CD4-positive, alpha-beta T cell treated with Interleukin-17A for 1 hour (primary cell): ENCODE measurements at regions not wholly inside any gene's neighbourhood (a gene's known extent, or its start where the extent isn't known, plus 50 kb on each side); places are given as distances from the start of the nearest gene placed in this dataset.
"Not testable (repeated sequence)": the region's sequence is repeated elsewhere in the genome, so short reads cannot be mapped to it uniquely, and the experiment has no call there.

Experiments
- DNase-seq: peaks from one replicate; pipeline ENCODE4 v3.0.0-alpha.2; 2020

DNA sequence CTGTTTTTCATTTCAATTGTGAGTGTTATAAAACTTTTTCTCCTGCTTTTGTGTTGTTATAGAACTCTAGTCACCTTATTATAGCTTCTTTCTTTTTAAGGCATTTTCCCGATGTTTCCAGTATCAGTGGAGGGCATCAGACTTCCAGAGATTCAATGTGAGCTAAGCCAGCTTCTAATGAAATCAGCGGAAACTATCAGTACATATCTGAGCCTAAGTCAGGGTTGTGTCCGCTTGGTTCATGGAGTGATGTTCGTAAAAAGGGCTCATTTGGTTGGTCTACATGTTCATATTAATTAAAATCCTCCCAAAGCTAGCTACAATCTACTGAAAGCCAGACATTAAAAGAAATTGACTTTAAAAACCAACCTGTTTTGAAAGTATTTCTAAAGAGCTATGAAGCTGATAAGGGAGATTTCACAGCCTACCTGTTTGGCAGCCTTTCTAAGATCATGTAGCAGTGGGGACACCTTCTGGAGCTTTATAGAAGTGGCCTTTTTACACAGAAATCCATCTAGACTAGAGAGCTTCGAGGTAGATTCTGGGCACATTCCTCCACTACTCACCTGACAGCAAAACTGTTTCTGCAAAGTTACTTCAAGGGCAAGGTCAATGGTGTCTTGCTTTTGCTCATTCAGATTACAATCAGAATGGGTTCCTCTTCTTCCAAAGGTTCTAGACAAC is 227.1 kb upstream of the NBPF12 start:
- DNase-seq: peak; percentile 39

DNA sequence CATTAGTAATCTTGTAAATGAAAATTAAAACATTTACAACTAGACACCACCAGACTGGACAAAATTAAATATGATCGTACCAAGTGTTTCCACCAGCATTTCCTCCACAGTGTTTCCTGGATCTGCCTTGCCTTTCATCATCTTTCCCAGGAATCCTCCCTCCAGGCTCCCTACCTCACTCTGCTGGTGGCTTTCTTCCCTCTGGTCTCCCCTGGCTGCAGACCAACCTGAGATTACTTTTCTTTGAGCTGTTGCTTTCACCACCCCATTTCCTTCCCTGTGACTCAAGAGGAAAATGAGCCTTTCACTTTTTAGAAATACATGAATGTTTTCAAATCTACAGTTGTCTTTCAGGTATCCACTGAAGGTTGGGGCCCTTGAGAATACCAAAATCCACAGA is 228.8 kb upstream of the NBPF12 start:
- DNase-seq: not testable (repeated sequence)

DNA sequence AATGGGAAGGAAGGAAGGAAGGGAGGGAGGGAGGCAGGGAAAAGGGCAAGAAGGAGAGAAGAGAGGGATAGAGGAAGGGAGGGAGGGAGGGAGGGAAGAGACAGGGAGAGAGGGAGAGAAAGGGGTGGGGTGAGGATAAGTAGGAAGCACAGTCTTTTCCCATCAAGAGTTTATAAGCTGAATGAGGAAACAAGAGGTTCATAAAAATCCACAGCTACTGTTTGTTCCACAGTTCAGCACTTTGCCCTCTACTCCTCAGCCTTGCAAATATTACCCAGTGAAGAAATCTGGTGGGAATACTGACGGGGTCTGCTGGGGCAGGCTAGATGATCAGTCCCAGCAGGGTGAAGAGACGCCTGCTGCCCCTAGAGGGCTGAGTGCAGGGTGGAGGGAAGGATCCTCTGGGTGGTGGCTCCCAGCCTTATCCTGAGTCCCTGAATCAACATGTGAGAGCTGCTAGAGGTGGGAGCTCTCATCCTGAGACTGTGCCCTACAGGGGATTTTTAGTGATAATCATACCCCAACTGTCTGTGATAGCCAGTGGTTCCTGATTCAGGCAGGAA is 233.9 kb upstream of the NBPF12 start:
- not testable (repeated sequence) for DNase-seq

DNA sequence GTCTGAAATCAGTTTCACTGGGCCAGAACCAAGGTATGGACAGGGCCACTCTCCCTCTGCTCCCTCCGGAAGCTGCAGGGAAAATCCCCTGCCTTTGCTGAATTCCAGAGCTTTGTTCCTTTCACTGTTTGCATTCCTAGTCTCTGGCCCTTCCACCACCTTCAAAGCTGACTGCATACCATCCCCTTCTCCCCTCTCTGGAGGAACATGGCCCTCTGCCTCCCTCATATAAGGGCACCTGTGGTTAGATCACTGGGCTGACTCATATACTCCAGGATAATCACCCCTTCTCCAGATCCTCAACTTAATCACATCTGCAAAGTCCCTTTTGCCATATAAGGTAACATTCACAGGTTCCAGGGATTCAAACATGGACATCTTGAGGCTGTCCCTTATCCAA is 236.8 kb upstream of the NBPF12 start:
- not testable (repeated sequence) for DNase-seq

DNA sequence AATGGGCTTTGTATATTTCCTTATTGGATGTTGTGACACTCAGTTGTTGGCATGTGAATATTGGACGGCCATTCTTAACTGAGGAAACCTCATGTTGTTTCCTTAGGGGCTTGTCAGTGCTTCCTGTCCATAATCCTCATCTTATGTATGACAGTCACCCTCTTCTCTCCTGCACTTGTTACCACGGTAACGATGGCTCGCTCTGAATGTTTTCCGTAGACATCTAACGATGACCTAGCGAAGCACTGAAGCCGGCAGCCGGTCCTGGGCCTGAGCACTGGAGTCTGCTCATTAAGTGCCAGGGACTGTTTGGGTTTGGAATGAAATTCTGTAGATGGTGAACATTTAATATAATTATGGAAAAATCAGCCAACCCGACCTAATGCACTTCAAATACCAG is 242.7 kb upstream of the NBPF12 start:
- DNase-seq: not testable (repeated sequence)

DNA sequence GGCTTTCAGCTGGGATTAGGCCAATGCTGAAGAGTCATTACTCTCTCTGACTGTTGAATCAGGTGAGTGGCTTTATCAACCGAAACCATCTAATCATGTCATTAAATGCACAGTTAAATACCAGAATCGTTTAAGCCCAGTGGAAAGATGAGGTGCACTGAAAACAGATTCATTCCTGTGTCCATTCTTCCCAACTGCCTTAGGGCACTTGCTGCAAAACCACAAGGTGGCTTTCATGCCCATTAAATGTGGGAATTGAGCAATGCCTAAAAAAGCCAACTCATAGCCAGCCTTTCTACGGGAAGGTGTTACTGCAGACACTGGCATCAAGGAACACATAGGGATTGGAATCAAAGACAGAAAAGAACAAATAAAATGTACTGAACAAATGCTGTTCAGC is 246.3 kb upstream of the NBPF12 start:
- DNase-seq: not testable (repeated sequence)

DNA sequence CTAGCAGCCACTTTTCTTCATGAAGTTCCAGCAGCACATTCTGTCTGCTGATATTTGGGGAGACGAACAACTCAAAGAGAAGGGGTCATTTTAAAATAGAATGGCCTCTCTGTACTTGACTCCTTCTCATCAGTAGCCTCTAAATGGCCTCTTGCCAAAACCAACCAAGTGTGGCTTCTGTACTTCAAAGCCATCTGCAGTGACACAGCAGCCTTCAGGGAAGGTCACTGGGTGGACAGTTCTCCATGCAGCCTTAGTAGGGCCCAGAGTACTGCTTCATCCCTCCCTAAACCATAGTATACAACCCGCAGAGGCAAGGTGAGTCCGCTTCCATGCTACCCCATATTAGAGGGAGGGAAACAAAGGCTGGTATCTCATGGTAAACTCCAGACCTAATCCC is 249.2 kb upstream of the NBPF12 start:
- not testable (repeated sequence) for DNase-seq

DNA sequence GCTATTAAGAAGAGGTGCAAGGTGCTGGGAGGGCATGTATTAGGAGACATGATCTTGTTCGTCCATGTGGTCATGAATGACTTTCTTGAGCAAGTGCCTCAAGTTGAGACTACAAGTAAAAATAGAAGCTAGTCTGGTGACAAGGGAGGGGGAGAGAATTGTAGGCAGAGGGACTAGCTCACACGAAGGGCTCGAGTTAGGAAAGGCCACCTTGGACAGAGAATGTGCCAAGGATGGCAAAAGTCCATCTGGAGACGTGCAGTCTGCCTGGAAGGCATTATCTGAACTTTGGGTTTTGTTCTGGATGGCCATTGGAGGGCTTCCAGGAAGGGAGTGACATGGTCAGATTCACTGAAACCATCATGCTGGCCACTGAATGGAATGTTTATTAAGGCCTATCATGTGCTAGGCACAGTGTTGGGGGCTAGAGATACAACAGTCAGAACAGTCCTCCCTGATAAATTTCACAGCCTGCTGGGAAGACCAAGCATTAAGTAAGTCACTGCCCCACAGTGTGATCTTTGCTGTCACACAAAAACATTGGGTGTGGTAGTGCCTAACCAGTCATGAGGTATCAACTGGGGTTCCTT is 251.3 kb upstream of the NBPF12 start:
- DNase-seq: not testable (repeated sequence)

DNA sequence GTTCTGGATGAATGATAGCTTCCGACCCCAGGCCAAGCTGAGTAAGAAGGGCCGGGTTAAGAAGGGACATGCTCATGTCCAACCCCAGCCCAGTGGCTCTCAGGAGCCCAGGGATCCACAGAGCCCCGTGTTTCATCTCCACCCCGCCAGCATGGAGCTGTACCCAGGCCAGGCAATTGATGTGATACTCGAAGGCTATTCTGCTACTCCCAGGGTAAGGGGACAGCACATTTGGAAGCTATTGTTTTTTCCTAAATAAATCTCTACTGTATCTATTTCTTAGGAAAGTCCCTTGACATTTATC is 255.0 kb upstream of the NBPF12 start:
- DNase-seq: not testable (repeated sequence)

DNA sequence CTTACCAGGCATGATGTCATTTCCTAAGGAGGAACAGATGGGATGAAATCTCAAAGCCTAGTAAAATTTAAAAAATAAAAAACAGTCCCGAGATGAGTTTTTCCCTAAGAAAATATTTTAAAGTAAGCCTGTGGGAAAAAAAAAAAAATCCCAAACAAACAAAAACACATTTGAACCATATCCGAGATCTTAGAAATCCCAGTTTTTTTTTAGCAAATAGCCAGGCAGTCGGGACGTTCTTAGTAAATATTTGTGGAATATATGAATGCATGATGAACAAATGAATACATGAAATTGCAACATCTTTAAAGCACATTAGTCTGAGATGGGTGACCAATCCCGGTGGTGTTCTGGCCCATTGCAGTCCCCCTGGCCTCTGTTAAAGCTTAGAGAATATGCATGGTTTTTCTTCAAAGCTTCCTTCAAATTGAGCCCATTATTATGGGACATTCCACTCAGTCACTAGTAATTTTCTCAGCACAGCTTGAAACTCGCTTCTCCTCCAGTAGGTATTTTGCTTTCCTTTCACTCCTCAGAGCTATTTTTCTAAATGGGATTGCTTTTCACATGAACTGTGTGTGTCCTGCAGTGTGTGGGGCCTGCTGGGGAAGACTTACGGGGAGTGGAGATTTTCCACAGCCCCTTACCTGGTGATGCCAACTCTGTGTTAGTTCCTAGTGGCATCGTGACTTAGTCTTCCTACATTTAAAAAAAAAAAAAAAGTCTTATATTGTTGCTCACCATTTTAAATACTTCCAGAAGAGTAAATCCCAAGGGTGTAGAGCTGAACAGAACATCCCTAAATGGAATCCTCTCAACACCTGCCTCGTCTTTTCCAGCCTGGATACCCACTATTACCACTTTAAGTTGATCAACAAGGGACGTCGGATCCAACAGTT is 255.6 kb upstream of the NBPF12 start:
- DNase-seq: not testable (repeated sequence)

DNA sequence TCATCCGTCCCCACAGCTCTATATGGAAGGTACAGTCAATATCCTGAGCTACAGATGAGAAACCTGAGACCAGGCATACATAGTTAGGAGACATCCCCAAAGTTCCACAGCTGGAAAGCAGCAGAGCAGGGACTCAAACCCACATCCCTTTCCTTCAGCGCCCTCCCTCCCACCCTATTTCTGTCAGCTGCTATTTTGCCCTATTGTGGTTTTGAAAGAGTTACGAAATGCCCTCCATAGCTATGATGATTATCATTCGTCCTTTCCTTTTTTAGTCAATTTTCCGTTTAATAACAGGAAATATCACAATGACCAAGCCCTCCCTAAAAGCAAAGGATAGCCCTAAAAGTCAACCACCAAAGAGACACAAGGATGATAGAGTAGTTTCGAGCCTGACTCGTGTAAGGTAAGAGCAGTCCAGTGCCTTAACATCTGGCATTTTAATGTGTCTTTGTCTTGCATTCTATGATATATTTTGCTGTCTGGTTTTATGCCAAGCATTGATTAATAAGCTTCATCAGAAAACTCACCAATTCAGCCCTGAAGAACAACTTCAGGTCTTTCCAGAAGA is 264.3 kb upstream of the NBPF12 start:
- DNase-seq: not testable (repeated sequence)

DNA sequence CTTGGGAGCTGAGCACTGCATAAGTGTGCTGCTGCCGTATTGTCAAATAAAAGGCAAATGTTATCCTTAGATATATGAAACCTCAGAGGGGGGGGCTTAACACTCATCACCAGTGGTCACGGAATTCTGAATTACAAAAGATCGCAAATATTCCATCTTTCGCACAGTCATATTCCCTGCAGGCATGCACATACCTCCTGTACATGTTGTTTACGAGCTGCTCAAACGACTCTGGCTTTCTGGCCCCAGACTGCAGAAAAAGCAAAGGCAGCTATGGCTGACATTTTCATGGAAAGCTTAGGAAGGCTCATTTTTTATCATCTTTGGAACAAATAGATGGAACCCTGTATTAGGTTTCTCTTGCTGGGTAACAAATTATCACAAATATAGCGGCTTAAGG is 265.5 kb upstream of the NBPF12 start:
- DNase-seq: not testable (repeated sequence)

DNA sequence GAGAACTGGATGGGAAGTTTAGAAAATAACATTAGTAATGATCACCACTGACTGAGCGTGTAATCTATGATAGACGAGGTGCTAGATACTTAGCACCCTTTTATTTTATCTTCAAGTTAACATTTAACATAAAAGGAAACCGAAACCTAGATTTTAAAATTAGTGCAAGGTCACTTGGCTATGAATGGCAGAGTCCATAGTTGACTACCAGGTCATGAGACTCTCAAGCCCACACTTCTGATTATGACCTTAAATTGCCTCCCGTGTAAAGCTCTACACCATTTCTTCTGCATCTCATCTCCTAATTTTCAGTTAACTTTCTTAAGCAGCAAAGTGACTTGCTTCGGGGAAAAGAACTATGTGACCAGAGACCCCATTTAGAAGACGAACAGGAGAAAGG is 266.5 kb upstream of the NBPF12 start:
- DNase-seq: not testable (repeated sequence)

DNA sequence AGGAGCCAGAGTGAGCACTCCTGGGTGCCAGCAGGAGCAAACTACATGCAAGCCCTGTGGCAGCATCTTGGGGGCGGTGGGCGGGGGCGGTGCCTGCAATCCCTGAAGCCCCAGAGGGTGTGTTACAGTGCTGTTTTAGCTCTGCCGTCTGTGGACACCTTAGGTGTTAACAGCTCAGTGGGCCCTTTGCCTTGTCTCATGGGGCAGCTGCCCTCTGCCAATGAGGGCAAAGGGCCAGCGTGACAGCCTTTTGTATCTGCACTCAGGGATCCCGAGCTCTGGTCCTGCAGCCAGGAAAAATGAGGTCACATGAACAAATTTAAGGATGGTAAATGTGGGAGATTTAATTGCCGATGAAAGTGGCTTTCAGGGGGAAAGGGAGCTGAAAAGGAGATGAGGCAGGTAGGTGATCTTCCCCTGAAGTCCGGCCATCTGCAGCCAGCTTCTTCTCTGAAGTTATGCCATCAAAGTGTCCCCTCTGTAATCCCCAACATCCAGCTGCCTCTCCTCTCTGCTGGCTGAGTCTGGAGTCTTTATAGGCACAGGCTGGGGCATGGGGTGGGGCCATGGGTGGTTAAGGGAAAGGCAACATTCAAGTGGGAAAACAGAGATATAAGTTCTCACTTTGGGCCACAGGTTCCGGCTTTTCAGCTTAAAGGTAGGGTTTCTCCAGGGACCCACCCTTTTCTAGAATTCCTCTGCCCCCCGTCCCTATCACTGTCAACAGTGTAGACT is 267.1 kb upstream of the NBPF12 start:
- DNase-seq: not testable (repeated sequence)

DNA sequence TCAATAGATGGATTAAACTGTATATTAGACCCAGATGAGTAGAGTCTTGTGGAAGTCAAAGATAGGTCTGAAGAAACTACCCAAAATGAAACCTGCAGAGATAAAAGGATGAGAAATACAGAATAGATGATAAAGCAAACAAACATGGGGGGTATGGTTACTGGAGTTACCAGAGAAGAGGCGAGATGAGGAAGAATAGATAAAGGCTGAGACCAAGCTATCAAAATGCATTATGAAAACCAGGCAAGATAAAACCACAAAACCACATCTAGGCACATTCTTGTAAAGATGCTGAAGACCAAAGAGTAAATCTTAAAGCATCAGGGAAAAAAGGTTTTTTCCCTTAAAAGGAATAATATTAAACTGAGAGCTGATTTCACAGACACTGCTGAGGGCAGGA is 271.8 kb upstream of the NBPF12 start:
- not testable (repeated sequence) for DNase-seq

DNA sequence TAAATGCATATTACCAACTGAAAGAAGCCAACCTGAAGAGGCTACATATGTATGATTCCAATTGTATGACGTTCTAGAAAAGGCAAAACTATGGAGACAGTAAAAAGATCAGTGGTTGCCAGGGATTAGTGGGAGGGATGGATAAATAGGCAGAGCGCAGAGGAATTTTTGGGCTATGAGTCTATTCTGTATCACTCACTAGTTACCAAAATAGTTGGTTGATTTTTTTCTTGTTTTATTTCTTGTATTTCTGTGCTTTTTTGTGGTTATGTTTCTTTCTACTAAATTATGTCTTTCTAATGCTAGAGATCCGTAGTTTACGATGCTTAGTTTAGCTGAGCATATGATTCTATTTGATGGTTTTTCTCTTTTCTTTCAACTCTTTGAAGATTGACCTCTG is 277.9 kb upstream of the NBPF12 start:
- not testable (repeated sequence) for DNase-seq

DNA sequence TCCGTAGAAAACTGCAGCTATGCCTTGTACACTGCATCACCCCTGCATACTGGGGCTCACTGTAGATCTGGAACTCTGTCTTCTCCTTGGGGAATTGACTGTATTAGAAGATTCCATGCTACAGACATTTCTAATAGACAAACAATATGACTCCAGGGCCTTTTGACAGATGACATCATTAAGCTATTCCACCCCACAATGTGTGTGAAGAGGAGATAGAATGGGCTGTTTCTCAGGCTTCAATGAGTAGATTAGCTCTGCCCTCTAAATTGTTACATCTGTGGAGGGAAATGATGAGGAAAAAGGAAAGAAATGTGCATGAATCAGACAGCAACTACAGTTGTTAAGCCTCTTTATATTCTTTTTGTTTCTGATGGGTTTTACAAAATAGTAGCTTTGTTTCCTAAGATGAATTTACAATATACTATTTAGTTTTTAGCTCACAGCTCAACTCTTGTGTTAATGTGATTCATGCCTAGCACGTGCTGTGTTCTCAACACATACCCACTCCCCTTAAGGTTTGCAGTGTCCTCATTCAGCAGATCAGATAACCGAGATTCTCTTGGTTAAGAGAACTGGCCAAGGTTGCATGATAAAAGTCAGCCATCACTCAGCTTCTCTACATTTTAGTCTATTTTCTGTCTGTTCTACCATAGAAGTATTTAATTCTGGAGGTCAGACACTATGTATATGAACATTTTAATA is 281.6 kb upstream of the NBPF12 start:
- DNase-seq: not testable (repeated sequence)

DNA sequence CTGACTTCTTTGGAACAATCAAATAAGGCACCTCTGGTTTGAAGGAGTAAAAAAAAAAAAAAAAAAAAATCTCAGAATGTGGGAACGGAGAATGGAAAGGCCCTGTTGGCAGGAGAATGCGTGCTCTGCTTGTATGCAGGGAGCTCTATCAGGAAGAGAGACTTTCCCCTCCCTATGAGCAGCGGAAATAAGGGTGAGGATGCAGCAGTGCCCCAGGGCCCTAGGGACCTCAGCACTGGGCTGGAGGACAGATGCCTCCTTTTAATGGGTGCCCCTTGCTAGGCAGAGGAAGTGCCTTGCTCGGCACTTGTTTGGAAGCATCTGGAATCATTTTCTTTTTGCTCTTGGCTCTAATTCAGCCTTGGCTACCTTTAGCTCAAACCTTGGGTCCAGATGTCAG is 283.4 kb upstream of the NBPF12 start:
- not testable (repeated sequence) for DNase-seq

DNA sequence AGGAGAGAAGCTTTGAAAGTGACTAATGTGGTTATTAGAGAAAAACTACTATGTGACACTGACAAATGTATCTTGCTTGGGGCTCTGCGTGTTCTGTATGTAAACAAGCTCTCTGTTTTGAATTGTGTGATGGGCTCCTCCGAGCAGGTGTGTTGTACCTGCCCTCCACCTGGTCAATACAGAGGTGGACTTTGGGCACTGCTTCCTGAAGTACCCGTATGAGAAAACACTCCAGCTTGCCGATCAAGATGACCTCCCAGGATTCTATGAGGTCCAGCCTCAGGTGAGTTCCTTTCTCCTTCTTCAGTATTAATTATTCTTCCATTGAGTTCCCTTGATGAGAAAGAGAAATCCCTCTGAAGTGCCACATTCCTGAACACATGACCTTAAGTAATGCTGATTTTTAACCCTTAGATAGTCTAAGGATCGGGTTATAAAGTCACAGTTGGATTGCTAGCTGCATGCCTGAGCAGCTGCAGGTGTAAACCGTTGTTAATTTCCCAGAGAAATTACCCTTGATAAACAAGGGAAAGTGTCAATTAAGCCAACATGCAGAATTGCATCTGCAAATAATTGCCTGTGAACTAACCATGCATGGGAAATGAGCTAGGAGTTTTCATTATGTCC is 292.0 kb upstream of the NBPF12 start:
- DNase-seq: not testable (repeated sequence)

DNA sequence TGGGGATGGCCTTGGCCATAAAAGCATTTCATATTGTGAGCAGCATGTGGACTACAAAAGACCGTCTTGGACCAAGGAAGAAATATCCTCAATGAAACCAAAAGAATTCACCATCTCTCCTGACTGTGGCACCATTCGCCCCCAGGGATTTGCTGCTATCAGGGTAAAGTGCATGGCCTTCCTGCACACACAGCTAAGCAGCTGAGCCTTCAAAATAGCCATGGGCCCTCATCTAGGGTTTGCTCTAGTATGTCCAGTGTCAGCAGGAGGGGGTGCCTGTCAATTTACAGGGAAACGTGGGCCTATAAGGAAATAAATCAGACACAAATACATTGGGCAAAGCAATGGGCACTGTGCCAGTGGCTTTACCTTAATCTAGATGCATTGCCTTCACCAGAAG is 296.6 kb upstream of the NBPF12 start:
- DNase-seq: not testable (repeated sequence)

DNA sequence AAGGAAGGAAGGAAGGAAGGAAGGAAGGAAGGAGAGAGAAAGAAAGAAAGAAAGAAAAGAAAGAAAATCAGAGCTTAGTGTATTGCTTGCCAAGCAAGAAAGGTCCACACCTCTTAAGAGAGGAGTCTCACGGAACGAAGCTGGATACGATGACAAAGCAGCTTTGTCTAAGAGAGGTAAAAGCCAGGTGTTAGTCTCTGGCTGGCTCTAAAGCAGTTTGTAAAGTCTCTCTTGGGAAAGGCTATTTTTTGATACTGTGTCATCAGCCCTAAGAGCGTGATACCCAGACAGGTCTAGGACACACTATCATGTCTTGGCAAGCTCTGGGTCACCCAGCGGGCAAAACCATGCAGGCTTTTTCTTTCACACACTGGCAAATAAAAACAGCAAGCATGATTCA is 297.5 kb upstream of the NBPF12 start:
- not testable (repeated sequence) for DNase-seq
